Neural cell (in vitro differentiated cells): ENCODE measurements at regions not wholly inside any gene's neighbourhood (a gene's known extent, or its start where the extent isn't known, plus 50 kb on each side); places are given as distances from the start of the nearest gene placed in this dataset.

Source experiments
- H2AFZ ChIP-seq: fragments of 200-600, 300-800 bp; sonication (generic), shearing (Covaris generic); 2 replicates; pipeline ENCODE4 v1.6.0; 2014; ENCODE audit warnings: low read depth, mild to moderate bottlenecking, antibody characterized with exemption, low read length, moderate library complexity
- H3F3A ChIP-seq: fragments of 200-600 bp; shearing (Covaris generic); 2 replicates; pipeline ENCODE4 v1.6.1; 2016; ENCODE audit warnings: mild to moderate bottlenecking, moderate library complexity, mixed read lengths, antibody characterized with exemption, low read length; ENCODE audit not compliant: insufficient read depth, poor library complexity, severe bottlenecking
- H3K27ac ChIP-seq: fragments of 200-600, 300-800 bp; sonication (generic), shearing (Covaris generic); 2 replicates; pipeline ENCODE4 v1.5.1; 2014; ENCODE audit warnings: mild to moderate bottlenecking, low read length, moderate library complexity
- H3K27me3 ChIP-seq: fragments of 300-800, 200-600 bp; sonication (generic), shearing (Covaris generic); 2 replicates; pipeline ENCODE4 v1.6.0; 2014; ENCODE audit warnings: mild to moderate bottlenecking, low read depth, low read length, moderate library complexity; ENCODE audit not compliant: insufficient read depth
- H3K36me3 ChIP-seq: fragments of 300-800, 200-600 bp; sonication (generic), shearing (Covaris generic); 2 replicates; pipeline ENCODE4 v1.5.1; 2014; ENCODE audit warnings: mild to moderate bottlenecking, antibody characterized with exemption, low read length, moderate library complexity; ENCODE audit not compliant: insufficient read depth
- H3K4me2 ChIP-seq: fragments of 300-800, 200-600 bp; sonication (generic), shearing (Covaris generic); 2 replicates; pipeline ENCODE4 v1.6.0; 2014; ENCODE audit warnings: mild to moderate bottlenecking, low read length
- H3K4me3 ChIP-seq: fragments of 300-800, 200-600 bp; sonication (generic), shearing (Covaris generic); 2 replicates; pipeline ENCODE4 v1.5.1; 2014; ENCODE audit warnings: mild to moderate bottlenecking, low read length, moderate library complexity
- H3K79me2 ChIP-seq: fragments of 200-600 bp; shearing (Covaris generic); replicated peaks from 2 replicates; pipeline ENCODE4 v1.6.0; 2014; ENCODE audit warnings: mild to moderate bottlenecking, low read length, moderate library complexity; ENCODE audit not compliant: insufficient read depth
- H3K9ac ChIP-seq: fragments of 300-800, 200-600 bp; sonication (generic), shearing (Covaris generic); 2 replicates; pipeline ENCODE4 v1.6.1; 2016; ENCODE audit warnings: mild to moderate bottlenecking, low read length, mixed read lengths
- H3K9me2 ChIP-seq: fragments of 200-600 bp; shearing (Covaris generic); 2 replicates; pipeline ENCODE4 v1.6.1; 2016; ENCODE audit warnings: mild to moderate bottlenecking, low read length, mixed read lengths; ENCODE audit not compliant: insufficient read depth
- H3K9me3 ChIP-seq: fragments of 200-600, 300-800 bp; sonication (generic), shearing (Covaris generic); 2 replicates; pipeline ENCODE4 v1.6.1; 2016; ENCODE audit warnings: mild to moderate bottlenecking, mixed run types, low read length, moderate library complexity, mixed read lengths
- H4K20me1 ChIP-seq: fragments of 200-600 bp; shearing (Covaris generic); 2 replicates; pipeline ENCODE4 v1.6.1; 2016; ENCODE audit warnings: mild to moderate bottlenecking, mixed run types; ENCODE audit not compliant: insufficient read depth
- CTCF ChIP-seq: fragments of 450-650 bp; IDR thresholded peaks from 2 replicates; pipeline ENCODE4 v1.5.1; 2014; ENCODE audit warnings: antibody characterized with exemption, mild to moderate bottlenecking, moderate library complexity; ENCODE audit not compliant: poor library complexity, severe bottlenecking
- EP300 ChIP-seq: fragments of 450-650 bp; conservative IDR thresholded peaks from 2 replicates; pipeline ENCODE4 v1.6.1; 2014; ENCODE audit warnings: antibody characterized with exemption, mild to moderate bottlenecking, moderate library complexity; ENCODE audit not compliant: poor library complexity, severe bottlenecking
- EZH2 ChIP-seq: fragments of 200-600, 300-800 bp; shearing (Covaris generic), sonication (generic); IDR thresholded peaks from 2 replicates; pipeline ENCODE4 v1.6.1; 2014; ENCODE audit warnings: antibody characterized with exemption, low read length, borderline replicate concordance, mild to moderate bottlenecking; ENCODE audit not compliant: insufficient read depth, poor library complexity, severe bottlenecking
- MXI1 ChIP-seq: fragments of 450-650 bp; conservative IDR thresholded peaks from 2 replicates; pipeline ENCODE4 v1.6.1; 2014; ENCODE audit warnings: antibody characterized with exemption, mild to moderate bottlenecking; ENCODE audit not compliant: poor library complexity, severe bottlenecking
- POLR2AphosphoS5 ChIP-seq: IDR thresholded peaks from 2 replicates; pipeline ENCODE4 v1.6.1; 2012
- RAD21 ChIP-seq: fragments of 450-650 bp; conservative IDR thresholded peaks from 2 replicates; pipeline ENCODE4 v1.6.1; 2014; ENCODE audit warnings: antibody characterized with exemption, mild to moderate bottlenecking, moderate library complexity
- REST ChIP-seq: IDR thresholded peaks from 2 replicates; pipeline ENCODE4 v1.6.1; 2012; ENCODE audit warnings: borderline replicate concordance
- SMC3 ChIP-seq: fragments of 450-650 bp; conservative IDR thresholded peaks from 2 replicates; pipeline ENCODE4 v1.6.1; 2014; ENCODE audit warnings: antibody characterized with exemption, mild to moderate bottlenecking, moderate library complexity; ENCODE audit not compliant: poor library complexity
- TAF1 ChIP-seq: IDR thresholded peaks from 2 replicates; pipeline ENCODE4 v1.6.1; 2012; ENCODE audit warnings: low read depth

GRCh38 chr10:133031541-133032125 is 56.1 kb upstream of the ADGRA1 start:
- no peak for TF ChIP-seq MXI1
- TF ChIP-seq RAD21, result no peak
- Histone ChIP-seq H3K4me2 (no peak overlapping the region), H3K9me2 (no peaks in the 10 kb centered on the region), H3K9ac (no peak overlapping the region), H3K9me3 (no peaks in the 10 kb centered on the region), H3K27ac (no peak overlapping the region), H3K36me3 (no peaks in the 10 kb centered on the region), H3K79me2 (no peaks in the 10 kb centered on the region), H3F3A (no peaks in the 10 kb centered on the region), H3K27me3 (no peaks in the 10 kb centered on the region), H4K20me1 (no peaks in the 10 kb centered on the region), H3K4me3 (no peak overlapping the region), H2AFZ (no peak overlapping the region)

- Histone ChIP-seq H3K4me3 (no peak overlapping the region), H2AFZ (no peak overlapping the region), H3K9me3 (no peaks in the 10 kb centered on the region), H3K36me3 (no peaks in the 10 kb centered on the region), H3K27ac (no peak overlapping the region), H3K4me2 (no peak overlapping the region), H3K9ac (no peak overlapping the region), H3K9me2 (no peaks in the 10 kb centered on the region), H4K20me1 (no peaks in the 10 kb centered on the region), H3K27me3 (no peaks in the 10 kb centered on the region), H3K79me2 (no peaks in the 10 kb centered on the region), H3F3A (no peaks in the 10 kb centered on the region)
- TF ChIP-seq EZH2 (no peak), SMC3 (no peak), REST (no peak), RAD21 (no peak), POLR2AphosphoS5 (no peak), MXI1 (no peak), EP300 (no peak), CTCF (no peak), TAF1 (no peak)
These were observed 56.9 kb upstream of the ADGRA1 start for GRCh38 chr10:133030781-133031180.

GRCh38 chr10:133030126-133030525 is 57.6 kb upstream of the ADGRA1 start:
- no peak for TF ChIP-seq EP300
- no peak for TF ChIP-seq MXI1
- no peak for TF ChIP-seq SMC3
- no peak for TF ChIP-seq TAF1
- TF ChIP-seq REST, result no peak
- no peak for TF ChIP-seq CTCF
- TF ChIP-seq RAD21, result no peak
- TF ChIP-seq POLR2AphosphoS5, result no peak
- TF ChIP-seq EZH2, result no peak
- no peak overlapping the region for H3K27ac ChIP-seq
- no peaks in the 10 kb centered on the region for H3K27me3 ChIP-seq
- no peaks in the 10 kb centered on the region for H3K79me2 ChIP-seq
- H3K4me3 ChIP-seq, result no peak overlapping the region
- no peak overlapping the region for H3K4me2 ChIP-seq
- no peaks in the 10 kb centered on the region for H4K20me1 ChIP-seq
- no peaks in the 10 kb centered on the region for H3K36me3 ChIP-seq
- H2AFZ ChIP-seq, result no peak overlapping the region
- no peaks in the 10 kb centered on the region for H3K9me3 ChIP-seq
- no peaks in the 10 kb centered on the region for H3F3A ChIP-seq
- no peak overlapping the region for H3K9ac ChIP-seq
- no peaks in the 10 kb centered on the region for H3K9me2 ChIP-seq
